GM18870 (cell line): ENCODE measurements at regions not wholly inside any gene's neighbourhood (a gene's known extent, or its start where the extent isn't known, plus 50 kb on each side); places are given as distances from the start of the nearest gene placed in this dataset.

Source experiments
- ATAC-seq: cut with Tn5 transposase; IDR thresholded peaks from one replicate; pipeline ENCODE4 v1.9.1; 2021; ENCODE audit warnings: moderate library complexity; ENCODE audit not compliant: unreplicated experiment

- ATAC-seq, result peak; percentile 59
Measured at GRCh38 chr4:176441594-176441993, 121.8 kb downstream of the SPCS3 start.

- ATAC-seq, result no peak
Measured at GRCh38 chr4:176443117-176443516, 123.4 kb downstream of the SPCS3 start.

- ATAC-seq, result no peak
Measured at GRCh38 chr4:176443646-176444409, 124.1 kb downstream of the SPCS3 start.

GRCh38 chr4:176444741-176445140 lies 125.0 kb downstream of the SPCS3 start:
- ATAC-seq, result no peak

- no peak for ATAC-seq
Measured at GRCh38 chr4:176448761-176449160, 129.0 kb downstream of the SPCS3 start.

GRCh38 chr4:176451443-176451842 lies 131.7 kb downstream of the SPCS3 start:
- ATAC-seq, result no peak

GRCh38 chr4:176453079-176453478 lies 133.3 kb downstream of the SPCS3 start:
- ATAC-seq, result no peak

GRCh38 chr4:176453658-176454057 lies 133.9 kb downstream of the SPCS3 start:
- no peak for ATAC-seq

GRCh38 chr4:176464748-176465147 lies 145.0 kb downstream of the SPCS3 start:
- peak; percentile 100 for ATAC-seq

- ATAC-seq, result no peak
Measured at GRCh38 chr4:176467001-176467400, 147.2 kb downstream of the SPCS3 start.

GRCh38 chr4:176469546-176469945 lies 149.8 kb downstream of the SPCS3 start:
- ATAC-seq, result no peak

GRCh38 chr4:176470671-176471070 lies 150.9 kb downstream of the SPCS3 start:
- no peak for ATAC-seq

- no peak for ATAC-seq
Measured at GRCh38 chr4:176475067-176475466, 155.3 kb downstream of the SPCS3 start.

GRCh38 chr4:176478076-176478475 lies 158.3 kb downstream of the SPCS3 start:
- ATAC-seq, result no peak

- ATAC-seq, result peak; percentile 68
Measured at GRCh38 chr4:176479767-176480166, 160.0 kb downstream of the SPCS3 start.

- ATAC-seq, result no peak
Measured at GRCh38 chr4:176482972-176483371, 163.2 kb downstream of the SPCS3 start.

GRCh38 chr4:176484301-176484984 lies 164.7 kb downstream of the SPCS3 start:
- no peak for ATAC-seq

- no peak for ATAC-seq
Measured at GRCh38 chr4:176489001-176489400, 169.2 kb downstream of the SPCS3 start.

- ATAC-seq, result peak; percentile 100
Measured at GRCh38 chr4:176492646-176493302, 173.0 kb downstream of the SPCS3 start.

GRCh38 chr4:176498617-176499256 lies 179.0 kb downstream of the SPCS3 start:
- no peak for ATAC-seq

GRCh38 chr4:176499518-176499917 lies 179.8 kb downstream of the SPCS3 start:
- no peak for ATAC-seq
